GM18909 (cell line): ENCODE measurements at regions not wholly inside any gene's neighbourhood (a gene's known extent, or its start where the extent isn't known, plus 50 kb on each side); places are given as distances from the start of the nearest gene placed in this dataset.

Experiments
- ATAC-seq: cut with Tn5 transposase; IDR thresholded peaks from one replicate; pipeline ENCODE4 v1.9.1; 2021; ENCODE audit warnings: mild to moderate bottlenecking; ENCODE audit not compliant: unreplicated experiment, poor library complexity

- ATAC-seq = peak; percentile 56
These were observed 635.4 kb upstream of the ARGLU1 start for GRCh38 chr13:107203146-107203847.

- no peak for ATAC-seq
These were observed 634.6 kb upstream of the ARGLU1 start for GRCh38 chr13:107202371-107203023.

- ATAC-seq = no peak
These were observed 632.6 kb upstream of the ARGLU1 start for GRCh38 chr13:107200491-107200890.

- ATAC-seq = no peak
These were observed 624.4 kb upstream of the ARGLU1 start for GRCh38 chr13:107192289-107192688.

- ATAC-seq = no peak
These were observed 622.1 kb upstream of the ARGLU1 start for GRCh38 chr13:107190065-107190464.

GRCh38 chr13:107185889-107186288 is 618.0 kb upstream of the ARGLU1 start:
- ATAC-seq = no peak

- ATAC-seq = no peak
These were observed 602.5 kb upstream of the ARGLU1 start for GRCh38 chr13:107170270-107170931.

GRCh38 chr13:107157271-107157670 is 589.3 kb upstream of the ARGLU1 start:
- no peak for ATAC-seq

GRCh38 chr13:107144432-107144831 is 576.5 kb upstream of the ARGLU1 start:
- ATAC-seq = no peak

- no peak for ATAC-seq
These were observed 573.8 kb upstream of the ARGLU1 start for GRCh38 chr13:107141767-107142166.

GRCh38 chr13:107139006-107139405 is 571.1 kb upstream of the ARGLU1 start:
- no peak for ATAC-seq

GRCh38 chr13:107138486-107138885 is 570.5 kb upstream of the ARGLU1 start:
- no peak for ATAC-seq

GRCh38 chr13:107133950-107134349 is 566.0 kb upstream of the ARGLU1 start:
- ATAC-seq = no peak

- no peak for ATAC-seq
These were observed 562.6 kb upstream of the ARGLU1 start for GRCh38 chr13:107130566-107130965.

GRCh38 chr13:107124730-107125129 is 556.8 kb upstream of the ARGLU1 start:
- ATAC-seq = no peak

GRCh38 chr13:107124129-107124718 is 556.3 kb upstream of the ARGLU1 start:
- no peak for ATAC-seq

GRCh38 chr13:107121793-107122192 is 553.9 kb upstream of the ARGLU1 start:
- ATAC-seq = no peak

GRCh38 chr13:107119989-107120881 is 552.3 kb upstream of the ARGLU1 start:
- ATAC-seq = no peak

GRCh38 chr13:107118506-107118905 is 550.6 kb upstream of the ARGLU1 start:
- ATAC-seq = no peak

GRCh38 chr13:107117327-107118012 is 549.5 kb upstream of the ARGLU1 start:
- ATAC-seq = no peak
